Adrenal gland (tissue), 9 donors: ENCODE measurements at regions not wholly inside any gene's neighbourhood (a gene's known extent, or its start where the extent isn't known, plus 50 kb on each side); places are given as distances from the start of the nearest gene placed in this dataset.

Source experiments
- DNase-seq, 7 donors: peaks; one replicate each; pipeline ENCODE4 v3.0.0-alpha.2; 2019 to 2020
- H3K27ac ChIP-seq, 5 donors: fragments of 200-600 bp; sonication (generic) in 4 of 5; 1 replicate in 3 of 5; 2 replicates in 2 of 5; pipeline versions ENCODE4 v1.5.1 to v1.8.0; 2016 to 2020; ENCODE audit warnings: mild to moderate bottlenecking in 1 of 5
- H3K27me3 ChIP-seq: fragments of 200-600 bp; 2 replicates; pipeline ENCODE4 v1.8.0; 2021
- H3K36me3 ChIP-seq, 2 donors: fragments of 200-600 bp; replicated peaks in 1 of 2; 1 replicate in 1 of 2; 2 replicates in 1 of 2; pipeline versions ENCODE4 v1.5.1 to v1.8.0; 2018 to 2022
- H3K4me1 ChIP-seq, 2 donors: fragments of 200-600 bp; replicated peaks in 1 of 2; 1 replicate in 1 of 2; 2 replicates in 1 of 2; pipeline versions ENCODE4 v1.5.1 to v1.8.0; 2018 to 2021
- H3K4me3 ChIP-seq, 4 donors: fragments of 200-600 bp; sonication (generic) in 3 of 4; one replicate each; pipeline ENCODE4 v1.5.1; 2016 to 2018
- H3K9me3 ChIP-seq, 3 donors: fragments of 200-600 bp; sonication (generic) in 1 of 3; replicated peaks in 1 of 3; 1 replicate in 2 of 3; 2 replicates in 1 of 3; pipeline versions ENCODE4 v1.5.1 to v1.8.0; 2016 to 2021
- CTCF ChIP-seq, 6 experiments: fragments of 450-650 bp in 4 of 6; fragments of 200-600 bp in 2 of 6; sonication (generic) in 1 of 6; IDR thresholded peaks; 1 replicate in 5 of 6; 2 replicates in 1 of 6; pipeline versions ENCODE4 v1.5.1 to v1.8.0; 2016 to 2021; ENCODE audit warnings: antibody characterized with exemption in 6 of 6, mild to moderate bottlenecking in 2 of 6, moderate library complexity in 1 of 6
- POLR2A ChIP-seq, 2 donors: fragments of 450-650 bp; IDR thresholded peaks; one replicate each; pipeline ENCODE4 v1.6.1; 2017; ENCODE audit warnings: antibody characterized with exemption in 2 of 2, mild to moderate bottlenecking in 2 of 2, moderate library complexity in 1 of 2
- WGBS, 4 donors: extraction: QIAGEN DNeasy Blood & Tissue Kit in 2 of 4; methylation state at CpG; one replicate each; pipeline versions ENCODE4 v1.1.5 to v1.1.7; 2013 to 2017; 5-methylcytosine and 5-hydroxymethylcytosine counted together
- intact Hi-C, 2 donors: fragments of 100-400 bp; cut with DNase I; formaldehyde crosslinking; loops; one replicate each; pipeline versions ENCODE4 v1.14.1 to v1.15.0; 2022 to 2023
- donor health status: healthy with polysubstance abuse.
- donor health status: Bipolar disorder and iron deficiency.
- donor health status: DM: yes; HTN: yes; CAD: no.
- donor health status: DM: no; HTN: no; CAD: no.
- donor health status: DM: no; HTN: no; CAD: no.

GRCh38 chr11:119796363-119797060, 67.5 kb upstream of the NECTIN1 start:
- H3K27me3 ChIP-seq, result no peaks in the 10 kb centered on the region
- no peaks in the 10 kb centered on the region for H3K36me3 ChIP-seq
- H3K4me1 ChIP-seq, result no peaks in the 10 kb centered on the region
- H3K9me3 ChIP-seq, result no peaks in the 10 kb centered on the region
- TF ChIP-seq CTCF (IDR thresholded peaks at IDR 0.05) (no peak), POLR2A (IDR thresholded peaks at IDR 0.05) (no peak)
- WGBS, 4 donors, result 72 to 92% (median 80%) methylated on average over 3 to 8 of the region's 8 CpGs
- intact Hi-C loops, result no loop called here
- DNase-seq, result no peak
- no peak overlapping the region for H3K27ac ChIP-seq
- H3K4me3 ChIP-seq, result no peak overlapping the region

GRCh38 chr11:119795690-119796089, 66.7 kb upstream of the NECTIN1 start:
- Histone ChIP-seq H3K4me1 (no peaks in the 10 kb centered on the region), H3K27me3 (no peaks in the 10 kb centered on the region), H3K9me3 (no peaks in the 10 kb centered on the region), H3K36me3 (no peaks in the 10 kb centered on the region), H3K27ac (no peak overlapping the region), H3K4me3 (no peak overlapping the region)
- no peak for DNase-seq
- 77 to 93% (median 88%) methylated on average over 2 to 5 of the region's 5 CpGs for WGBS, 4 donors
- TF ChIP-seq CTCF (IDR thresholded peaks at IDR 0.05) (no peak), POLR2A (IDR thresholded peaks at IDR 0.05) (no peak)
- intact Hi-C loops, result no loop called here

- Histone ChIP-seq H3K4me3 (no peak overlapping the region), H3K27ac (no peak overlapping the region), H3K27me3 (no peaks in the 10 kb centered on the region), H3K9me3 (no peaks in the 10 kb centered on the region), H3K36me3 (no peaks in the 10 kb centered on the region), H3K4me1 (no peaks in the 10 kb centered on the region)
- intact Hi-C loops, result no loop called here
- TF ChIP-seq CTCF (IDR thresholded peaks at IDR 0.05) (no peak), POLR2A (IDR thresholded peaks at IDR 0.05) (no peak)
- DNase-seq, result no peak
- 74 to 87% (median 81%) methylated on average over 11 to 12 of the region's 12 CpGs for WGBS, 4 donors
Measured at GRCh38 chr11:119795231-119795630, 66.2 kb upstream of the NECTIN1 start.

GRCh38 chr11:119794756-119795155, 65.8 kb upstream of the NECTIN1 start:
- H3K9me3 ChIP-seq, result no peaks in the 10 kb centered on the region
- H3K4me1 ChIP-seq, result no peaks in the 10 kb centered on the region
- DNase-seq, result no peak
- no peaks in the 10 kb centered on the region for H3K36me3 ChIP-seq
- no peaks in the 10 kb centered on the region for H3K27me3 ChIP-seq
- TF ChIP-seq CTCF (IDR thresholded peaks at IDR 0.05), result no peak
- no peak for TF ChIP-seq POLR2A (IDR thresholded peaks at IDR 0.05)
- H3K4me3 ChIP-seq, result no peak overlapping the region
- no peak overlapping the region for H3K27ac ChIP-seq
- 82 to 94% (median 92%) methylated on average over 4 of the region's 4 CpGs for WGBS, 4 donors
- intact Hi-C loops, result no loop called here
